NCI-H1417 (cell line): ENCODE measurements at regions not wholly inside any gene's neighbourhood (a gene's known extent, or its start where the extent isn't known, plus 50 kb on each side); places are given as distances from the start of the nearest gene placed in this dataset.
"Not testable (repeated sequence)": the region's sequence is repeated elsewhere in the genome, so short reads cannot be mapped to it uniquely, and the experiment has no call there.

Experiments
- DNase-seq, 3 experiments: peaks; one replicate each; lab custom pipeline; 2025; lab: John Stamatoyannopoulos, UW

DNA sequence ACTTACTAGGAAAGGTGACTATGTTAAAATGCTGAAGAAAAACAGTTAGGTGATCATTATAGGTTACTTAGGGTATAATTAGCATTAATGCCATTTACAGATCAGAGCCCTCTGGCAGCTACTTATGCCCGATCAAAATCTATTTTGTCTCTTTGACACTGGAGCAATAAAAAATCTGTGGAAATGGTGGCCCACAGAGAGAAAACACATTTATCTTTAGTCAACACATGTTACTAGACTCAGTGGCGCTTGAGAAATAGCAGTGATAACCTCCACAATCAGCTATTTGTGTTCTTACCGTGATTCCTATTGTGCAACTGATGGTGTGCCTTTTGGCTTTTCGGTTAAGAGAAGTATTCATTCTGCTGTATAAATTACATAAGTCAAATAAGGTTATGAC lies 1519.6 kb downstream of the PCDH9 start:
- peak in 2 of 3 experiments; percentile 79 to 96 for DNase-seq

- DNase-seq = no peak
Measured at GRCh38 chr13:65697843-65698242, 1532.3 kb downstream of the PCDH9 start.

GRCh38 chr13:65679240-65679639 lies 1550.9 kb downstream of the PCDH9 start:
- no peak for DNase-seq

- DNase-seq = no peak
Measured at GRCh38 chr13:65677906-65678305, 1552.2 kb downstream of the PCDH9 start.

- not testable (repeated sequence) for DNase-seq
Measured at GRCh38 chr13:65675383-65675782, 1554.8 kb downstream of the PCDH9 start.

- DNase-seq = no peak
Measured at GRCh38 chr13:65670014-65670625, 1560.0 kb downstream of the PCDH9 start.

GRCh38 chr13:65660731-65661130 lies 1569.4 kb downstream of the PCDH9 start:
- no peak for DNase-seq

DNA sequence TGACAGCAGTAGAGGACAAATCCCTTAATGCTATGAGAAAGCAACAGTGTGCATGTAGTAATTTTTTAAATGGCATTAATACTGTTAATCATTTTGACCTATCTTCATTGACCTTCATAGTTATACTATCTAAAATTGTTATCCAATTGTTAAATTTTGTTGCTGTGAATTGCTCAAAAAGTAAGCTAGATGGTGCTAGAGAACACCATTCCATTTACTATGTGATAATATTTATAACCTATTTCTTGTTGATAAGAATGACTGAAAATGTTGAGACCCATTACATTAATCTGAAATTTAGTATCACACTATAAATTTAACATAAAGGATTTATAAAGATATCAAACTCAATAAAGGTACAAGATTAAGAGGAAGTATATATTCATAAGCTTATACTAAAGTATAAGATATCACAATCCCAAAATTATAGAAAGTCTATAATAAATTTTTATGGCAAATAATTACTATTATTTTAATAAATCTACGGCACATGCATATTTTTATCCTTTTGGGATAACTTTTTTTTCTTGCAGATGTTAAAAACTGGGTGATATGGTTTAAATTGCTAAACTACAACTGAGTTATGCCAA lies 1573.3 kb downstream of the PCDH9 start:
- DNase-seq = peak in 1 of 3 experiments; percentile 60

- peak in 2 of 3 experiments; percentile 55 to 87 for DNase-seq
Measured at GRCh38 chr13:65653613-65654012, 1576.5 kb downstream of the PCDH9 start.

DNA sequence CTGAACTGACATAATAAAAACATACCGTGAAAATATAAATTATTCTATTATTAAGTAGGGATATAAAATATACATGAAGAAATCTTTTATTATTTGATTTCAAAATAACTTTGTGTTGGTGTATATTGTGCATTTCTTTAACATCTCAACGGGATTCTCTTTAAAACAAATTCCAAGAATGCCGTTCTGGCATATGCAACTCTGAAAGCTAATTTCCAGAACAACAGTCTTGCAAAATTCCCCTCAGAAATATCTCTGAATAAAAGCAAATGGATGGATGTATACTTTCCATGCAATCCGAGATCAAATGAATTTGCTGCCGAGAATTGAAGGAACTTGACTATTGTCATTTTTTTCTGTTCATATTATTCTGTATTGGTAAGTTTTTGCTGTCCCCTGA lies 1579.8 kb downstream of the PCDH9 start:
- DNase-seq = no peak

DNA sequence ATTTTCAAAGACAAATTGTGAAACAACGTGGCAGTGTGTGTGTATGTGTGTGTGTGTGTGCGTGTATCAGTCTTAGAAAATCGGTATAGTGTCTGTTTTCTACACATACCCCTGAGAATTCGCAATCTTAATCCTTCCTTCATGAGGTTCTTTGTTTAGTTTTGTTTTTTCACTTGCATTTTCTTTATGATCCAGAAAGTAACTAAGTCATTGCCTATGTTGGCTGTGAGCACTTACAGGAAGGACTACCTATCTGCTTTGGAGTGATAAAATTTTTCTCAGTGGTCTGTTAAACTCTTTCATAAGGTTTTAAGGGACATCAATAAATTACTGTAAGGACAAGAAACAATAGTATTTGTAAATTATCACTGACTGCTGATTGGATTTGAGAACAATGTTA lies 1587.1 kb downstream of the PCDH9 start:
- no peak for DNase-seq

GRCh38 chr13:65642301-65642700 lies 1587.8 kb downstream of the PCDH9 start:
- DNase-seq = no peak

GRCh38 chr13:65638572-65639168 lies 1591.5 kb downstream of the PCDH9 start:
- DNase-seq = peak in 2 of 3 experiments; percentile 48 to 76

- no peak for DNase-seq
Measured at GRCh38 chr13:65633806-65634205, 1596.3 kb downstream of the PCDH9 start.

GRCh38 chr13:65631078-65631477 lies 1599.1 kb downstream of the PCDH9 start:
- no peak for DNase-seq

DNA sequence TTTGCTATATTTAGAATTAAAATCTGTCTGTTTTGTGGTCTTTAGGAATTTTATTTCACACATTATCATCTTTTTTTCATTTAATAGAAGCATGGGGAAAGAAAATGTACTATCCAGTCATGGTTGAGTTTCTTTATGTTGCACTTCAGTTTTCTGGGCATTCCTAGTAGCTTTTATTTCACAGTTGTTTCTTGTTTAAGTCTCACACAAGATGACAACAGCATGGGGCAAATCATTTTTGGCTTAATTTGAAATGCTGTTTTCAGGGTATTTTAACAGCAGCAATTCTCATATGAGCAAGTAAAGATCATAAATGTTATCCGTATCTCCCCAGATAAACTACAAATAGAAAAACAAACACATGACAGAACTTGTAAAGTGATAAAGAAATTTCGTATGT lies 1600.2 kb downstream of the PCDH9 start:
- no peak for DNase-seq

DNA sequence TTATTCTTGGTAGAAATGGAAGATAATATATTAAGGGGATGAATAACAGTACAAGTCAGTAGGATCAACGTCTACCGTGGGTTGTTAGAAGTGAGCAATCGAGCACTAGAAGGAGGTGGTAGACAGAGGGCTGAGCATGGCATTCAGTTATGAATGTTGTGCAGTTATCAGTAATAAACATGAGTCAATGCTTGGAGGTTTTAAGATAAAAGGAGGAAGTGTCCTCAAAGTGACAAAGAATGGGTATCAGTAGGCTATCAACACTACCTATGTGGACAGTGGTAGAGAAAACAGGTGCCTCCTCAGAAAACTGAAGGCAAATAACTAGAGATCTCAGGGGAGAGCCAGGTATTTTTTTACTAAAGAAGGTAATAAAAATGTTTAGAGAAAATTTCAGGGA lies 1607.0 kb downstream of the PCDH9 start:
- no peak for DNase-seq

DNA sequence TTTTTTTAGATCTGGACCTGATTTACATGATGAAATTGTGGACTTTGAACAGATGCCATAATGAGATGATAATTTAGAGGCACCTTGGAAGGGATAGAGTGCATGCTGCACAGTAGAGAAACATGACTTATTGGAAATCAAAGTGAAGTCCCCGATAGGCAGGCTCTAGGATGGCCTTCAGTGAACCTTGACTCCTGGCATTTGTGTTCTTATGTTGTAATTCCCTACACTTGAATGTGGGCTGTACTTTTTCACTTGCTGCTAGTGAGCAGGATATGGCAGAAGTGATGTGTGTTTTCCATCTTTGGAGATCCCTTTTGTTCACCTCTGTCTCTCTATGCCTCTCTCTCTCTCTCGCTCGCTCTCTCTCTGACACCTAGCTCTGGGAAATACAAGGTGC lies 1614.6 kb downstream of the PCDH9 start:
- DNase-seq = no peak

DNA sequence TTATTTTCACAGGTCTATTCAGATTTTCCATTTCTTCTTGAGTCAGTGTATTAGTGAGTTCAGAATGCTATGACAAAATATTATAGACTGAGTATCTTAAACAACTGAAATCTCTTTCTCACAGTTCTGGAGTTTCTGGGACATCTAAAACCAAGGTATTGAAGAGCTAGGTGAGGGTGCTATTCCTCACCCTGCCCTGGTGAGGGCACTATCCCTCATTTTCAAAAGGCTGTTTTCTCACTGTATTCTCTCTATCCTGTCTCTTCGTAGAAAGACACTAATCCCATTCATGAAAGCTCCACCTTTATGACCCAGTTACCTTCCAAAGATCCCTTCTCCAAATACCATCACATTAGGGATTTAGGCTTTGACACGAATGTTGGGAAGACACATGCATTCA lies 1617.1 kb downstream of the PCDH9 start:
- no peak for DNase-seq

- no peak for DNase-seq
Measured at GRCh38 chr13:65609350-65609749, 1620.8 kb downstream of the PCDH9 start.

- no peak for DNase-seq
Measured at GRCh38 chr13:65606622-65607021, 1623.5 kb downstream of the PCDH9 start.

DNA sequence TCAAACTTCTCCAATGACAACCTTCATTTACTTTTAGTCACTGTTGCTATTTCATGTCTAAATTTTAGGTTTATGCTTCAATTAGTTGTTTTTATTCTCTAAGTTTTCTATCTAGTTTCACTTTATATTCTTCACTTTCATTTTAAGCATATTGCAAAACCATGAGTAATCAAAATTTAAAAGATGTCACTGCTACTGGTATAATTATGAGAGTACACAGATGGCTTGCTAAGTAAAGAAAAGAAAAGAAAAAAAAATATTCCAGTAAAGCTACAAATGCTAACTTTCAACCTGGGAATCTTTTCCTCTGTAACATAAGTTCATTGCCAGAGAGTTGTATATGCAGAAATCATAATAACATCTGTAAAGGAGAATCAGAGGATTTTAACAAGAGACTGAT lies 1624.7 kb downstream of the PCDH9 start:
- no peak for DNase-seq

GRCh38 chr13:65603160-65603559 lies 1627.0 kb downstream of the PCDH9 start:
- DNase-seq = no peak

GRCh38 chr13:65601855-65602254 lies 1628.3 kb downstream of the PCDH9 start:
- peak in 1 of 3 experiments; percentile 23 for DNase-seq
